Endothelial cell of hepatic sinusoid (primary cell): ENCODE measurements at regions not wholly inside any gene's neighbourhood (a gene's known extent, or its start where the extent isn't known, plus 50 kb on each side); places are given as distances from the start of the nearest gene placed in this dataset.
"Not testable (repeated sequence)": the region's sequence is repeated elsewhere in the genome, so short reads cannot be mapped to it uniquely, and the experiment has no call there.

Source experiments
- in situ Hi-C: cut with HindIII; loops from 2 replicates; pipeline ENCODE4 v1.10.0; 2017; ENCODE audit warnings: low sequenced_read_pairs

GRCh38 chr16:52309446-52310416 lies 237.2 kb downstream of the TOX3 start:
- in situ Hi-C loops: no loop called here

- in situ Hi-C loops: no loop called here
Measured at GRCh38 chr16:52308051-52308450, 238.9 kb downstream of the TOX3 start.

- in situ Hi-C loops: no loop called here
Measured at GRCh38 chr16:52301026-52301425, 245.9 kb downstream of the TOX3 start.

- in situ Hi-C loops: no loop called here
Measured at GRCh38 chr16:52298769-52299168, 248.2 kb downstream of the TOX3 start.

- in situ Hi-C loops: not testable (repeated sequence)
Measured at GRCh38 chr16:52296706-52297315, 250.1 kb downstream of the TOX3 start.

GRCh38 chr16:52296076-52296475 lies 250.9 kb downstream of the TOX3 start:
- in situ Hi-C loops: no loop called here

- in situ Hi-C loops: no loop called here
Measured at GRCh38 chr16:52294660-52295059, 252.3 kb downstream of the TOX3 start.

GRCh38 chr16:52293204-52293603 lies 253.7 kb downstream of the TOX3 start:
- in situ Hi-C loops: no loop called here

- in situ Hi-C loops: no loop called here
Measured at GRCh38 chr16:52283584-52284375, 263.2 kb downstream of the TOX3 start.

GRCh38 chr16:52283018-52283417 lies 263.9 kb downstream of the TOX3 start:
- in situ Hi-C loops: no loop called here

- in situ Hi-C loops: no loop called here
Measured at GRCh38 chr16:52280086-52280485, 266.9 kb downstream of the TOX3 start.

GRCh38 chr16:52271088-52271750 lies 275.7 kb downstream of the TOX3 start:
- in situ Hi-C loops: no loop called here

- in situ Hi-C loops: no loop called here
Measured at GRCh38 chr16:52265446-52265861, 281.5 kb downstream of the TOX3 start.

- in situ Hi-C loops: loop anchor here (5.0 kb wide), 1 partner anchor 70 kb away; no protein-coding TSS in a partner anchor
Measured at GRCh38 chr16:52257534-52257933, 289.4 kb downstream of the TOX3 start.

GRCh38 chr16:52256310-52257078 lies 290.4 kb downstream of the TOX3 start:
- in situ Hi-C loops: loop anchor here (5.0 kb wide), 1 partner anchor 69 kb away; no protein-coding TSS in a partner anchor

- in situ Hi-C loops: loop anchor here (5.0 kb wide), 1 partner anchor 67 kb away; no protein-coding TSS in a partner anchor
Measured at GRCh38 chr16:52254746-52255145, 292.2 kb downstream of the TOX3 start.

GRCh38 chr16:52252680-52253079 lies 294.3 kb downstream of the TOX3 start:
- in situ Hi-C loops: no loop called here

GRCh38 chr16:52251495-52251894 lies 295.4 kb downstream of the TOX3 start:
- in situ Hi-C loops: no loop called here

GRCh38 chr16:52247737-52248136 lies 299.2 kb downstream of the TOX3 start:
- in situ Hi-C loops: no loop called here

- in situ Hi-C loops: no loop called here
Measured at GRCh38 chr16:52238710-52239109, 308.2 kb downstream of the TOX3 start.
